Astrocyte (in vitro differentiated cells and primary cell): ENCODE measurements at regions not wholly inside any gene's neighbourhood (a gene's known extent, or its start where the extent isn't known, plus 50 kb on each side); places are given as distances from the start of the nearest gene placed in this dataset.
A peak's percentile ranks its signal among the peaks of the same experiment; 100 is the strongest.
"Not testable (repeated sequence)": the region's sequence is repeated elsewhere in the genome, so short reads cannot be mapped to it uniquely, and the experiment has no call there.

ENCODE experiments used
- DNase-seq: peaks from one replicate; pipeline ENCODE4 v3.0.0-alpha.2; 2010; ENCODE audit warnings: low read depth
- FAIRE-seq: peaks from 2 replicates; lab custom pipeline; 2011; peaks lifted over from hg19 to GRCh38; lab: Jason Lieb, UNC
- H2AFZ ChIP-seq: 2 replicates; pipeline ENCODE4 v1.6.0; 2012; ENCODE audit warnings: low read depth, low read length, inconsistent platforms
- H3K27ac ChIP-seq: 2 replicates; pipeline ENCODE4 v1.5.1; 2011; ENCODE audit warnings: low read depth, low read length, inconsistent platforms
- H3K27me3 ChIP-seq: 2 replicates; pipeline ENCODE4 v1.6.0; 2011; ENCODE audit warnings: low read length, inconsistent platforms; ENCODE audit not compliant: insufficient read depth
- H3K36me3 ChIP-seq: 2 replicates; pipeline ENCODE4 v1.5.1; 2011; ENCODE audit warnings: low read length, inconsistent platforms; ENCODE audit not compliant: insufficient read depth
- H3K4me1 ChIP-seq: 2 replicates; pipeline ENCODE4 v1.5.1; 2011; ENCODE audit warnings: low read length, inconsistent platforms; ENCODE audit not compliant: insufficient read depth
- H3K4me2 ChIP-seq: 2 replicates; pipeline ENCODE4 v1.6.0; 2012; ENCODE audit warnings: low read length, inconsistent platforms
- H3K4me3 ChIP-seq: 2 replicates; pipeline ENCODE4 v1.5.1; 2011; ENCODE audit warnings: low read depth, mild to moderate bottlenecking, low read length, inconsistent platforms; ENCODE audit not compliant: insufficient read depth
- H3K79me2 ChIP-seq: 2 replicates; pipeline ENCODE4 v1.6.0; 2012; ENCODE audit warnings: mild to moderate bottlenecking, low read length, inconsistent platforms; ENCODE audit not compliant: insufficient read depth
- H3K9ac ChIP-seq: 2 replicates; pipeline ENCODE4 v1.6.0; 2012; ENCODE audit warnings: mild to moderate bottlenecking, low read length, inconsistent platforms
- H3K9me3 ChIP-seq: 2 replicates; pipeline ENCODE4 v1.5.1; 2012; ENCODE audit warnings: low read depth, mild to moderate bottlenecking, low read length, inconsistent platforms; ENCODE audit not compliant: insufficient read depth
- H4K20me1 ChIP-seq: 2 replicates; pipeline ENCODE4 v1.6.0; 2012; ENCODE audit warnings: low read length, inconsistent platforms; ENCODE audit not compliant: insufficient read depth
- H3K27ac Mint-ChIP-seq: one replicate; pipeline ENCODE4 v1.8.0; 2021; ENCODE audit warnings: mild to moderate bottlenecking, mixed read lengths; ENCODE audit not compliant: unreplicated experiment
- H3K27me3 Mint-ChIP-seq: one replicate; pipeline ENCODE4 v1.8.0; 2021; ENCODE audit warnings: low read depth, mixed read lengths; ENCODE audit not compliant: unreplicated experiment
- H3K36me3 Mint-ChIP-seq: one replicate; pipeline ENCODE4 v1.8.0; 2021; ENCODE audit warnings: low read depth, mixed read lengths; ENCODE audit not compliant: unreplicated experiment
- H3K4me1 Mint-ChIP-seq: one replicate; pipeline ENCODE4 v1.8.0; 2021; ENCODE audit warnings: low read depth, mixed read lengths; ENCODE audit not compliant: unreplicated experiment
- H3K4me3 Mint-ChIP-seq: one replicate; pipeline ENCODE4 v1.8.0; 2021; ENCODE audit warnings: mild to moderate bottlenecking, moderate library complexity, mixed read lengths; ENCODE audit not compliant: unreplicated experiment
- H3K9me3 Mint-ChIP-seq: one replicate; pipeline ENCODE4 v1.8.0; 2021; ENCODE audit warnings: mild to moderate bottlenecking, mixed read lengths; ENCODE audit not compliant: unreplicated experiment
- CTCF ChIP-seq: IDR thresholded peaks from 2 replicates; pipeline ENCODE4 v1.5.1; 2011; ENCODE audit warnings: low read depth, mild to moderate bottlenecking, inconsistent platforms, low read length, moderate library complexity; ENCODE audit not compliant: insufficient read depth
- EZH2 ChIP-seq: IDR thresholded peaks from 2 replicates; pipeline ENCODE4 v1.6.1; 2012; ENCODE audit warnings: mild to moderate bottlenecking, low read length, inconsistent platforms; ENCODE audit not compliant: insufficient read depth

GRCh38 chr20:51272401-51272800, 249.5 kb upstream of the KCNG1 start:
- no peaks in the 10 kb centered on the region for H3K9me3 ChIP-seq
- H3K27me3 Mint-ChIP-seq, result peaks cover 31% of the 10 kb centered on the region
- H4K20me1 ChIP-seq, result no peaks in the 10 kb centered on the region
- H3K36me3 ChIP-seq, result no peaks in the 10 kb centered on the region
- peak; percentile 69 for DNase-seq
- FAIRE-seq, result no peak
- H3K4me1 ChIP-seq, result peaks cover 6% of the 10 kb centered on the region
- no peak overlapping the region for H3K27ac ChIP-seq
- H3K9ac ChIP-seq, result no peak overlapping the region
- no peaks in the 10 kb centered on the region for H3K79me2 ChIP-seq
- H3K4me3 Mint-ChIP-seq, result no peak overlapping the region
- no peak overlapping the region for H3K4me3 ChIP-seq
- no peak overlapping the region for H3K4me2 ChIP-seq
- H3K27ac Mint-ChIP-seq, result no peak overlapping the region
- H2AFZ ChIP-seq, result no peak overlapping the region
- peaks cover 4% of the 10 kb centered on the region for H3K36me3 Mint-ChIP-seq
- peaks cover 14% of the 10 kb centered on the region for H3K9me3 Mint-ChIP-seq
- peaks cover 4% of the 10 kb centered on the region for H3K4me1 Mint-ChIP-seq
- peaks cover 6% of the 10 kb centered on the region for H3K27me3 ChIP-seq
- TF ChIP-seq EZH2 (no peak), CTCF (no peak)

DNA sequence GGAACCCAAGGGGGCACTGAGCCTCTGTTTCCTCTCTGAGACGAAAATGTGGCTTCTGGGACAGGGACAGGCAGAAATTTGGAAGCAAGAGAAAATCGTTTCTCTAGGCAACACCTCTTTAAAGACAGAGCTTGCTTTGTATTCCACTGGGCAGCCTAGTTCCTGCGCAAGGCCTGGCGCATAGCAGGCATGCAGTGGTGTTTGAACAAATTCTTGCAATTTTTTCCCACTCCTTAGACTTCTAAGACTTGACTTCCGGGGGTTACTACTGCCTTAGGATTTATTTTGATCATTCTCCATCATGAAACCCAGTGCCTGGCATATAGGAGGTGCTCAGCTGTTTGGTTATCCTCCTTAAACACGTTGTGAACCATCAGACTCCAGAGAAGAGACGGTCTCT, 249.0 kb upstream of the KCNG1 start:
- H3K27me3 ChIP-seq, result peaks cover 6% of the 10 kb centered on the region
- Mint-ChIP-seq H3K4me3 (no peak overlapping the region), H3K4me1 (peaks cover 4% of the 10 kb centered on the region), H3K9me3 (peaks cover 14% of the 10 kb centered on the region), H3K36me3 (peaks cover 4% of the 10 kb centered on the region), H3K27me3 (peaks cover 27% of the 10 kb centered on the region), H3K27ac (no peak overlapping the region)
- no peaks in the 10 kb centered on the region for H3K79me2 ChIP-seq
- no peaks in the 10 kb centered on the region for H3K36me3 ChIP-seq
- no peak overlapping the region for H3K4me3 ChIP-seq
- no peaks in the 10 kb centered on the region for H4K20me1 ChIP-seq
- no peaks in the 10 kb centered on the region for H3K9me3 ChIP-seq
- TF ChIP-seq EZH2, result no peak
- TF ChIP-seq CTCF, result no peak
- no peak overlapping the region for H3K27ac ChIP-seq
- peaks cover 6% of the 10 kb centered on the region for H3K4me1 ChIP-seq
- H2AFZ ChIP-seq, result no peak overlapping the region
- FAIRE-seq (no peak), DNase-seq (peak; percentile 20)
- no peak overlapping the region for H3K9ac ChIP-seq
- H3K4me2 ChIP-seq, result no peak overlapping the region

GRCh38 chr20:51271289-51271688, 248.4 kb upstream of the KCNG1 start:
- H4K20me1 ChIP-seq, H3K36me3 ChIP-seq, H3K4me3 Mint-ChIP-seq, H3K4me2 ChIP-seq, FAIRE-seq, H3K9ac ChIP-seq, H3K79me2 ChIP-seq, H3K4me3 ChIP-seq, H3K4me1 Mint-ChIP-seq, H2AFZ ChIP-seq, H3K27ac ChIP-seq, H3K27ac Mint-ChIP-seq, DNase-seq, H3K9me3 ChIP-seq, H3K4me1 ChIP-seq, H3K27me3 ChIP-seq, H3K36me3 Mint-ChIP-seq: not testable (repeated sequence)
- Mint-ChIP-seq H3K27me3 (peaks cover 21% of the 10 kb centered on the region), H3K9me3 (peaks cover 14% of the 10 kb centered on the region)
